D721Med (cell line): ENCODE measurements at regions not wholly inside any gene's neighbourhood (a gene's known extent, or its start where the extent isn't known, plus 50 kb on each side); places are given as distances from the start of the nearest gene placed in this dataset.

Source experiments
- DNase-seq: peaks from one replicate; pipeline ENCODE4 v3.0.0; 2011; ENCODE audit warnings: low spot score; ENCODE audit not compliant: insufficient read length
- FAIRE-seq: peaks from 2 replicates; lab custom pipeline; 2011; peaks lifted over from hg19 to GRCh38; lab: Jason Lieb, UNC
- CTCF ChIP-seq: IDR thresholded peaks from 2 replicates; pipeline ENCODE4 v1.5.1; 2012; ENCODE audit warnings: mild to moderate bottlenecking, control low read depth; ENCODE audit not compliant: insufficient read depth; ENCODE audit errors: missing control alignments

- DNase-seq = no peak
- no peak for TF ChIP-seq CTCF
- FAIRE-seq = no peak
Measured at GRCh38 chr2:240348522-240348921, 86.9 kb upstream of the GPC1 start.

GRCh38 chr2:240349133-240350005, 86.1 kb upstream of the GPC1 start:
- TF ChIP-seq CTCF = no peak
- FAIRE-seq (no peak), DNase-seq (no peak)

GRCh38 chr2:240350006-240350355, 85.5 kb upstream of the GPC1 start:
- no peak for FAIRE-seq
- DNase-seq = no peak
- no peak for TF ChIP-seq CTCF

- no peak for TF ChIP-seq CTCF
- no peak for DNase-seq
- no peak for FAIRE-seq
Measured at GRCh38 chr2:240350696-240351087, 84.8 kb upstream of the GPC1 start.

- FAIRE-seq (no peak), DNase-seq (no peak)
- TF ChIP-seq CTCF = no peak
Measured at GRCh38 chr2:240351088-240351741, 84.2 kb upstream of the GPC1 start.

- DNase-seq (no peak), FAIRE-seq (no peak)
- no peak for TF ChIP-seq CTCF
Measured at GRCh38 chr2:240351826-240352426, 83.5 kb upstream of the GPC1 start.
